Left lung (tissue), 4 donors: ENCODE measurements at regions not wholly inside any gene's neighbourhood (a gene's known extent, or its start where the extent isn't known, plus 50 kb on each side); places are given as distances from the start of the nearest gene placed in this dataset.
"Not testable (repeated sequence)": the region's sequence is repeated elsewhere in the genome, so short reads cannot be mapped to it uniquely, and the experiment has no call there.

Experiments used
- ATAC-seq: fragments of 200-7000 bp; cut with Tn5 transposase; one replicate; pipeline ENCODE4 v1.9.1; 2020; ENCODE audit warnings: moderate library complexity
- DNase-seq, 4 donors: peaks; one replicate each; pipeline ENCODE4 v3.0.0-alpha.2; 2013 to 2020
- H3K27ac ChIP-seq, 2 donors: fragments of 200-600 bp; sonication (generic) in 1 of 2; one replicate each; pipeline versions ENCODE4 v1.5.0 to v1.8.0; 2020 to 2021
- H3K27me3 ChIP-seq, 2 donors: fragments of 200-600 bp; sonication (generic) in 1 of 2; one replicate each; pipeline versions ENCODE4 v1.5.0 to v1.8.0; 2020 to 2021
- H3K36me3 ChIP-seq, 2 donors: fragments of 200-600 bp; sonication (generic) in 1 of 2; one replicate each; pipeline versions ENCODE4 v1.5.0 to v1.8.0; 2020 to 2021
- H3K4me1 ChIP-seq, 2 donors: fragments of 200-600 bp; one replicate each; pipeline ENCODE4 v1.8.0; 2021
- H3K4me3 ChIP-seq, 2 donors: fragments of 200-600 bp; sonication (generic) in 1 of 2; one replicate each; pipeline versions ENCODE4 v1.5.0 to v1.8.0; 2020 to 2021; ENCODE audit warnings: mild to moderate bottlenecking in 1 of 2
- H3K9me3 ChIP-seq, 2 donors: fragments of 200-600 bp; sonication (generic) in 1 of 2; one replicate each; pipeline versions ENCODE4 v1.5.0 to v1.8.0; 2020 to 2021
- CTCF ChIP-seq, 2 donors: fragments of 200-600 bp; sonication (generic) in 1 of 2; IDR thresholded peaks; one replicate each; pipeline versions ENCODE4 v1.5.0 to v1.8.0; 2021; ENCODE audit warnings: antibody characterized with exemption in 2 of 2
- intact Hi-C, 2 donors: fragments of 100-400 bp; cut with DNase I; formaldehyde crosslinking; loops; one replicate each; pipeline versions ENCODE4 v1.11.2 to v1.14.2; 2022
- donor health status: DM: no; HTN: yes; CAD: no.
- donor health status: DM: no; HTN: no; CAD: no.

GRCh38 chr2:95757988-95758387 is 166.2 kb downstream of the TRIM43 start:
- Histone ChIP-seq H3K27me3 (no peaks in the 10 kb centered on the region), H3K4me1 (no peaks in the 10 kb centered on the region), H3K27ac (no peak overlapping the region), H3K36me3 (no peaks in the 10 kb centered on the region), H3K4me3 (no peak overlapping the region), H3K9me3 (no peaks in the 10 kb centered on the region)
- no peak for ATAC-seq
- intact Hi-C loops: no loop called here
- no peak for TF ChIP-seq CTCF (IDR thresholded peaks at IDR 0.05)
- DNase-seq: no peak

- no peak for TF ChIP-seq CTCF (IDR thresholded peaks at IDR 0.05)
- DNase-seq (no peak), ATAC-seq (no peak)
- Histone ChIP-seq H3K27me3 (no peaks in the 10 kb centered on the region), H3K9me3 (no peaks in the 10 kb centered on the region), H3K4me1 (no peaks in the 10 kb centered on the region), H3K36me3 (no peaks in the 10 kb centered on the region), H3K4me3 (no peak overlapping the region), H3K27ac (no peak overlapping the region)
- intact Hi-C loops: no loop called here
These were observed 167.9 kb downstream of the TRIM43 start for GRCh38 chr2:95759481-95760246.

- no peaks in the 10 kb centered on the region for H3K9me3 ChIP-seq
- H3K27me3 ChIP-seq: no peaks in the 10 kb centered on the region
These were observed 169.2 kb downstream of the TRIM43 start for GRCh38 chr2:95760806-95761525.

GRCh38 chr2:95761556-95761955 is 169.8 kb downstream of the TRIM43 start:
- intact Hi-C loops: no loop called here
- Histone ChIP-seq H3K4me3 (no peak overlapping the region), H3K36me3 (no peaks in the 10 kb centered on the region), H3K27ac (no peak overlapping the region), H3K4me1 (no peaks in the 10 kb centered on the region), H3K9me3 (no peaks in the 10 kb centered on the region), H3K27me3 (no peaks in the 10 kb centered on the region)
- DNase-seq (no peak), ATAC-seq (no peak)
- no peak for TF ChIP-seq CTCF (IDR thresholded peaks at IDR 0.05)

More at GRCh38 chr2:95760806-95761525, 169.2 kb downstream of the TRIM43 start:
- ATAC-seq: peak; percentile 41
- H3K4me3 ChIP-seq: no peak overlapping the region
- no peaks in the 10 kb centered on the region for H3K4me1 ChIP-seq
- no peak for TF ChIP-seq CTCF (IDR thresholded peaks at IDR 0.05)
- H3K36me3 ChIP-seq: no peaks in the 10 kb centered on the region
- no peak for DNase-seq
- H3K27ac ChIP-seq: no peak overlapping the region
- intact Hi-C loops: no loop called here

- not testable (repeated sequence) for ATAC-seq, H3K4me3 ChIP-seq
These were observed 170.5 kb downstream of the TRIM43 start for GRCh38 chr2:95762023-95763021.

GRCh38 chr2:95763074-95763473 is 171.3 kb downstream of the TRIM43 start:
- H3K9me3 ChIP-seq, H3K36me3 ChIP-seq, intact Hi-C loops, H3K4me1 ChIP-seq, H3K27ac ChIP-seq, H3K27me3 ChIP-seq, H3K4me3 ChIP-seq, ATAC-seq, DNase-seq: not testable (repeated sequence)

More at GRCh38 chr2:95762023-95763021, 170.5 kb downstream of the TRIM43 start:
- H3K27ac ChIP-seq, H3K9me3 ChIP-seq, H3K27me3 ChIP-seq, H3K4me1 ChIP-seq, intact Hi-C loops, H3K36me3 ChIP-seq: not testable (repeated sequence)
- DNase-seq: peak in 1 of 4 donors; percentile 59

GRCh38 chr2:95764966-95765365 is 173.2 kb downstream of the TRIM43 start:
- H3K36me3 ChIP-seq, ATAC-seq, intact Hi-C loops: not testable (repeated sequence)

More at GRCh38 chr2:95764966-95765365, 173.2 kb downstream of the TRIM43 start:
- H3K4me1 ChIP-seq, H3K9me3 ChIP-seq, DNase-seq, H3K4me3 ChIP-seq, H3K27me3 ChIP-seq, H3K27ac ChIP-seq: not testable (repeated sequence)
